IMR-90 (cell line): ENCODE measurements at regions not wholly inside any gene's neighbourhood (a gene's known extent, or its start where the extent isn't known, plus 50 kb on each side); places are given as distances from the start of the nearest gene placed in this dataset.

ENCODE experiments used
- ATAC-seq: fragments of 200-7000 bp; cut with Tn5 transposase; 2 replicates; pipeline ENCODE4 v1.9.1; 2020; ENCODE audit warnings: low read depth, mild to moderate bottlenecking, moderate library complexity
- BruUV-seq: library from RNA; stranded (reverse); fragments of 400-500 nt; replicated peaks from 2 replicates; lab custom pipeline; 2021; lab: Mats Ljungman, UMichigan
- CTCF ChIA-PET: fragments of 300-600 bp; formaldehyde crosslinking; extraction: SDS; loops from one replicate; lab custom pipeline; 2021; ENCODE audit warnings: antibody characterized with exemption; lab: Yijun Ruan, JAX
- POLR2A ChIA-PET: fragments of 300-600 bp; sonication (Branson Sonifier 250); formaldehyde crosslinking; loops from one replicate; lab custom pipeline; 2022; ENCODE audit warnings: antibody characterized with exemption; ENCODE audit not compliant: unreplicated experiment; lab: Charles Lee
- DNase-seq: peaks from one replicate; pipeline ENCODE4 v3.0.0; 2013
- H2AFZ ChIP-seq: replicated peaks from 2 replicates; pipeline ENCODE3; 2013; ENCODE audit warnings: low read length, mild to moderate bottlenecking; ENCODE audit not compliant: poor library complexity
- H2AK5ac ChIP-seq: 2 replicates; pipeline ENCODE4 v1.6.1; 2013; ENCODE audit warnings: low read depth, low read length, inconsistent platforms
- H2AK9ac ChIP-seq: replicated peaks from 2 replicates; pipeline ENCODE3; 2013; ENCODE audit warnings: mild to moderate bottlenecking, low read depth, low read length, moderate library complexity; ENCODE audit not compliant: poor library complexity
- H2BK120ac ChIP-seq: 2 replicates; pipeline ENCODE4 v1.6.1; 2013; ENCODE audit warnings: low read depth, low read length, inconsistent platforms
- H2BK15ac ChIP-seq: 3 replicates; pipeline ENCODE4 v1.6.1; 2013; ENCODE audit warnings: low read depth, low read length, inconsistent platforms
- H2BK20ac ChIP-seq: 2 replicates; pipeline ENCODE4 v1.6.1; 2013; ENCODE audit warnings: low read depth, mild to moderate bottlenecking, inconsistent platforms, low read length, moderate library complexity
- H2BK5ac ChIP-seq: 2 replicates; pipeline ENCODE4 v1.6.1; 2013; ENCODE audit warnings: mild to moderate bottlenecking, low read depth, low read length, inconsistent platforms; ENCODE audit not compliant: poor library complexity, severe bottlenecking
- H3K14ac ChIP-seq: replicated peaks from 2 replicates; pipeline ENCODE4 v1.6.1; 2013; ENCODE audit warnings: low read depth, low read length, inconsistent platforms
- H3K18ac ChIP-seq: 2 replicates; pipeline ENCODE4 v1.6.1; 2013; ENCODE audit warnings: low read depth, low read length, control low read depth
- H3K23ac ChIP-seq: 2 replicates; pipeline ENCODE4 v1.6.1; 2013; ENCODE audit warnings: low read depth, low read length, inconsistent platforms
- H3K27ac ChIP-seq: 2 replicates; pipeline ENCODE4 v1.5.1; 2013; ENCODE audit warnings: mild to moderate bottlenecking, control low read depth, low read length; ENCODE audit not compliant: insufficient read depth
- H3K27me3 ChIP-seq: 2 replicates; pipeline ENCODE4 v1.6.1; 2013; ENCODE audit warnings: low read length; ENCODE audit not compliant: control insufficient read depth, insufficient read depth
- H3K36me3 ChIP-seq: 2 replicates; pipeline ENCODE4 v1.6.1; 2013; ENCODE audit warnings: low read length, mixed read lengths; ENCODE audit not compliant: control insufficient read depth, insufficient read depth
- H3K4ac ChIP-seq: 2 replicates; pipeline ENCODE4 v1.6.1; 2013; ENCODE audit warnings: low read depth, low read length, inconsistent platforms
- H3K4me1 ChIP-seq: 2 replicates; pipeline ENCODE4 v1.6.1; 2013; ENCODE audit warnings: low read length, mixed read lengths; ENCODE audit not compliant: control insufficient read depth, insufficient read depth
- H3K4me2 ChIP-seq: 2 replicates; pipeline ENCODE4 v1.6.1; 2013; ENCODE audit warnings: low read depth, mild to moderate bottlenecking, control low read depth, low read length, moderate library complexity
- H3K4me3 ChIP-seq: 2 replicates; pipeline ENCODE4 v1.5.1; 2013; ENCODE audit warnings: low read depth, mild to moderate bottlenecking, control low read depth, low read length, moderate library complexity; ENCODE audit not compliant: insufficient read depth
- H3K56ac ChIP-seq: 2 replicates; pipeline ENCODE4 v1.6.1; 2013; ENCODE audit warnings: low read length, inconsistent platforms; ENCODE audit not compliant: insufficient read depth; ENCODE audit errors: extremely low read depth
- H3K79me1 ChIP-seq, 2 experiments: 2 replicates each; pipeline ENCODE4 v1.6.1; 2013; ENCODE audit warnings: low read length in 2 of 2, inconsistent platforms in 1 of 2, low read depth in 1 of 2
- H3K9ac ChIP-seq: 2 replicates; pipeline ENCODE4 v1.6.1; 2013; ENCODE audit warnings: low read depth, low read length, control low read depth
- H3K9me1 ChIP-seq: 2 replicates; pipeline ENCODE4 v1.6.1; 2013; ENCODE audit warnings: low read length, inconsistent platforms; ENCODE audit not compliant: insufficient read depth
- H3K9me3 ChIP-seq: 2 replicates; pipeline ENCODE4 v1.6.1; 2013; ENCODE audit warnings: low read length; ENCODE audit not compliant: control insufficient read depth, insufficient read depth
- H4K20me1 ChIP-seq: 2 replicates; pipeline ENCODE4 v1.6.1; 2013; ENCODE audit warnings: low read length, inconsistent platforms; ENCODE audit not compliant: insufficient read depth
- H4K5ac ChIP-seq: 2 replicates; pipeline ENCODE4 v1.6.1; 2013; ENCODE audit warnings: mild to moderate bottlenecking, low read depth, low read length, control low read depth
- H4K8ac ChIP-seq, 2 experiments: 2 replicates each; pipeline ENCODE4 v1.6.1; 2013; ENCODE audit warnings: low read depth in 2 of 2, low read length in 2 of 2, control low read depth in 1 of 2, inconsistent platforms in 1 of 2
- H4K91ac ChIP-seq: 2 replicates; pipeline ENCODE4 v1.6.1; 2013; ENCODE audit warnings: low read depth, low read length, inconsistent platforms; ENCODE audit not compliant: insufficient read depth
- BHLHE40 ChIP-seq: fragments of 150-350 bp; IDR thresholded peaks from 2 replicates; pipeline ENCODE4 v1.6.1; 2016; ENCODE audit warnings: mild to moderate bottlenecking, low read depth, low read length
- CEBPB ChIP-seq: IDR thresholded peaks from 2 replicates; pipeline ENCODE4 v1.6.1; 2012; ENCODE audit warnings: low read depth, low read length, improper control_type of control experiment
- CHD1 ChIP-seq: IDR thresholded peaks from 2 replicates; pipeline ENCODE4 v1.6.1; 2012; ENCODE audit warnings: low read depth, low read length, improper control_type of control experiment
- FOS ChIP-seq: fragments of 150-350 bp; IDR thresholded peaks from 2 replicates; pipeline ENCODE4 v1.6.1; 2016; ENCODE audit warnings: low read depth, low read length
- MAFK ChIP-seq: IDR thresholded peaks from 2 replicates; pipeline ENCODE4 v1.6.1; 2012; ENCODE audit warnings: low read depth, low read length, improper control_type of control experiment
- MAZ ChIP-seq: IDR thresholded peaks from 2 replicates; pipeline ENCODE4 v1.6.1; 2012; ENCODE audit warnings: low read depth, mild to moderate bottlenecking, low read length, improper control_type of control experiment, moderate library complexity, borderline replicate concordance
- MXI1 ChIP-seq: IDR thresholded peaks from 2 replicates; pipeline ENCODE4 v1.6.1; 2012; ENCODE audit warnings: low read depth, mild to moderate bottlenecking, low read length, moderate library complexity, borderline replicate concordance
- NFE2L2 ChIP-seq: fragments of 150-350 bp; IDR thresholded peaks from 2 replicates; pipeline ENCODE4 v1.6.1; 2016; ENCODE audit warnings: low read depth, mild to moderate bottlenecking, low read length
- POLR2A ChIP-seq: IDR thresholded peaks from 2 replicates; pipeline ENCODE4 v1.6.1; 2012; ENCODE audit warnings: mild to moderate bottlenecking, low read depth, low read length
- RAD21 ChIP-seq: IDR thresholded peaks from 2 replicates; pipeline ENCODE4 v1.6.1; 2012; ENCODE audit warnings: low read length, improper control_type of control experiment
- RCOR1 ChIP-seq: IDR thresholded peaks from 2 replicates; pipeline ENCODE4 v1.6.1; 2012; ENCODE audit warnings: mild to moderate bottlenecking, low read length, improper control_type of control experiment; ENCODE audit not compliant: insufficient replicate concordance
- RFX5 ChIP-seq: IDR thresholded peaks from 2 replicates; pipeline ENCODE4 v1.8.0; 2012; ENCODE audit warnings: low read depth, mild to moderate bottlenecking, low read length, moderate library complexity
- SMC3 ChIP-seq: fragments of 150-350 bp; IDR thresholded peaks from 2 replicates; pipeline ENCODE4 v1.6.1; 2016; ENCODE audit warnings: low read depth, mild to moderate bottlenecking, antibody characterized with exemption, low read length, moderate library complexity
- WGBS, 2 experiments: methylation state at CpG; one replicate each; pipeline versions ENCODE4 v1.1.5 to v1.1.7; 2013; ENCODE audit warnings: missing lambda C conversion rate in 2 of 2; ENCODE audit not compliant: insufficient read length in 1 of 2; ENCODE audit errors: extremely low coverage in 2 of 2; 5-methylcytosine and 5-hydroxymethylcytosine counted together
- dilution Hi-C: fragments of 300-500 bp; cut with HindIII; formaldehyde crosslinking; loops from one replicate; pipeline ENCODE4 v1.14.3; 2018; ENCODE audit warnings: low sequenced_read_pairs; ENCODE audit not compliant: unreplicated experiment
- in situ Hi-C: fragments of 300-500 bp; cut with MboI; formaldehyde crosslinking; loops from 3 replicates; pipeline ENCODE4 v1.14.3; 2019; ENCODE audit warnings: low sequenced_read_pairs, inconsistent platforms, mixed read lengths
- intact Hi-C: fragments of 100-400 bp; cut with micrococcal nuclease; formaldehyde crosslinking; loops from 2 replicates; pipeline ENCODE4 v1.10.0; 2022
- TF ChIP-seq, protein P1 (sequence below): fragments of 150-350 bp; IDR thresholded peaks from 2 replicates; pipeline ENCODE4 v1.6.1; 2017; ENCODE audit warnings: mild to moderate bottlenecking, antibody characterized with exemption, low read length, low read depth
- TF ChIP-seq, protein P2 (sequence below): fragments of 150-350 bp; IDR thresholded peaks from 2 replicates; pipeline ENCODE4 v1.6.1; 2016; ENCODE audit warnings: low read depth, mild to moderate bottlenecking, low read length, moderate library complexity, borderline replicate concordance
- TF ChIP-seq, protein P3 (sequence below): conservative IDR thresholded peaks from 2 replicates; pipeline ENCODE4 v1.5.1; 2012; ENCODE audit warnings: mild to moderate bottlenecking, low read depth, low read length, improper control_type of control experiment

DNA sequence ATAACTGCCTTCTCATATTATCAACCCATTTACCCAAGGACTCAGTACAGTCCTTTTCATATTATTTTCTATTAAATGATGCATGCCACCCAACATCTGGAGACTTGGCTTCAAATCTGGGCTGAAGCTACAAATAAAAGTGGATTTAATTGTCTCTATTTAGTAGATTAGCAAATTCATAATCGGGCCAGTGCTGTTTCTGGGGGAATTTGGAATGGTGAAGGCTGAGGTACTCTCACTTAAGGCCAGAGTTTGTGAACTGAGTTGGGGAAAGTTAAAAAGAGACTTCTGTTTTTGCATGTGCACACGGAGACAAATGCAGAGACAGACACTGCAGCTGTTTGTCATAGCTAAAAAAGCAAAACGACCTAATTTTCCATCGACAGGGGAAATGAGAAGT, 100.9 kb downstream of the PFDN4 start:
- H2AFZ ChIP-seq = no peak overlapping the region
- no peak overlapping the region for H2BK20ac ChIP-seq
- no peak for DNase-seq
- peaks cover 2% of the 10 kb centered on the region; the same call in 1 of the 2 replicates for H3K27me3 ChIP-seq
- TF ChIP-seq FOS (no peak), MAFK (no peak), BHLHE40 (no peak), MAZ (no peak), NFE2L2 (no peak), MXI1 (no peak), RFX5 (no peak), POLR2A (no peak), CEBPB (no peak), RCOR1 (no peak), RAD21 (no peak), CHD1 (no peak), SMC3 (no peak)
- TF ChIP-seq, protein P1, sequence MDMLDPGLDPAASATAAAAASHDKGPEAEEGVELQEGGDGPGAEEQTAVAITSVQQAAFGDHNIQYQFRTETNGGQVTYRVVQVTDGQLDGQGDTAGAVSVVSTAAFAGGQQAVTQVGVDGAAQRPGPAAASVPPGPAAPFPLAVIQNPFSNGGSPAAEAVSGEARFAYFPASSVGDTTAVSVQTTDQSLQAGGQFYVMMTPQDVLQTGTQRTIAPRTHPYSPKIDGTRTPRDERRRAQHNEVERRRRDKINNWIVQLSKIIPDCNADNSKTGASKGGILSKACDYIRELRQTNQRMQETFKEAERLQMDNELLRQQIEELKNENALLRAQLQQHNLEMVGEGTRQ = no peak
- TF ChIP-seq, protein P2, sequence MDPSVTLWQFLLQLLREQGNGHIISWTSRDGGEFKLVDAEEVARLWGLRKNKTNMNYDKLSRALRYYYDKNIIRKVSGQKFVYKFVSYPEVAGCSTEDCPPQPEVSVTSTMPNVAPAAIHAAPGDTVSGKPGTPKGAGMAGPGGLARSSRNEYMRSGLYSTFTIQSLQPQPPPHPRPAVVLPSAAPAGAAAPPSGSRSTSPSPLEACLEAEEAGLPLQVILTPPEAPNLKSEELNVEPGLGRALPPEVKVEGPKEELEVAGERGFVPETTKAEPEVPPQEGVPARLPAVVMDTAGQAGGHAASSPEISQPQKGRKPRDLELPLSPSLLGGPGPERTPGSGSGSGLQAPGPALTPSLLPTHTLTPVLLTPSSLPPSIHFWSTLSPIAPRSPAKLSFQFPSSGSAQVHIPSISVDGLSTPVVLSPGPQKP = no peak
- TF ChIP-seq, protein P3, sequence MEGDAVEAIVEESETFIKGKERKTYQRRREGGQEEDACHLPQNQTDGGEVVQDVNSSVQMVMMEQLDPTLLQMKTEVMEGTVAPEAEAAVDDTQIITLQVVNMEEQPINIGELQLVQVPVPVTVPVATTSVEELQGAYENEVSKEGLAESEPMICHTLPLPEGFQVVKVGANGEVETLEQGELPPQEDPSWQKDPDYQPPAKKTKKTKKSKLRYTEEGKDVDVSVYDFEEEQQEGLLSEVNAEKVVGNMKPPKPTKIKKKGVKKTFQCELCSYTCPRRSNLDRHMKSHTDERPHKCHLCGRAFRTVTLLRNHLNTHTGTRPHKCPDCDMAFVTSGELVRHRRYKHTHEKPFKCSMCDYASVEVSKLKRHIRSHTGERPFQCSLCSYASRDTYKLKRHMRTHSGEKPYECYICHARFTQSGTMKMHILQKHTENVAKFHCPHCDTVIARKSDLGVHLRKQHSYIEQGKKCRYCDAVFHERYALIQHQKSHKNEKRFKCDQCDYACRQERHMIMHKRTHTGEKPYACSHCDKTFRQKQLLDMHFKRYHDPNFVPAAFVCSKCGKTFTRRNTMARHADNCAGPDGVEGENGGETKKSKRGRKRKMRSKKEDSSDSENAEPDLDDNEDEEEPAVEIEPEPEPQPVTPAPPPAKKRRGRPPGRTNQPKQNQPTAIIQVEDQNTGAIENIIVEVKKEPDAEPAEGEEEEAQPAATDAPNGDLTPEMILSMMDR = no peak
- no peak overlapping the region for H4K91ac ChIP-seq
- no peak overlapping the region for H3K27ac ChIP-seq
- no peaks in the 10 kb centered on the region for H3K36me3 ChIP-seq
- no peak overlapping the region for H4K5ac ChIP-seq
- no peak overlapping the region for H3K4ac ChIP-seq
- H3K9me3 ChIP-seq = no peaks in the 10 kb centered on the region
- 20% methylated on average over 1 of the region's 4 CpGs; no CpG with 5 or more reads in 1 of the 2 experiments for WGBS, 2 experiments
- H3K4me1 ChIP-seq = no peaks in the 10 kb centered on the region
- no peaks in the 10 kb centered on the region for H4K20me1 ChIP-seq
- no peak for ATAC-seq
- H3K79me1 ChIP-seq = no peaks in the 10 kb centered on the region
- H3K14ac ChIP-seq = no peak overlapping the region
- ChIA-PET CTCF (no interaction called here), POLR2A (no interaction called here)
- H2AK9ac ChIP-seq = no peak overlapping the region
- H2BK120ac ChIP-seq = no peak overlapping the region
- intact Hi-C loops (no loop called here), dilution Hi-C loops (no loop called here), in situ Hi-C loops (no loop called here)
- no peak overlapping the region for H3K56ac ChIP-seq
- no peak overlapping the region for H4K8ac ChIP-seq
- H3K9ac ChIP-seq = no peak overlapping the region
- H3K4me3 ChIP-seq = no peak overlapping the region
- no peak overlapping the region for H2AK5ac ChIP-seq
- H2BK15ac ChIP-seq = no peak overlapping the region
- H3K9me1 ChIP-seq = no peaks in the 10 kb centered on the region
- H3K23ac ChIP-seq = no peak overlapping the region
- H2BK5ac ChIP-seq = no peak overlapping the region
- no peak overlapping the region for H3K4me2 ChIP-seq
- no TSS peak for BruUV-seq
- H3K18ac ChIP-seq = no peak overlapping the region
